ENCODE measurements at regions not wholly inside any gene's neighbourhood (a gene's known extent, or its start where the extent isn't known, plus 50 kb on each side); places are given as distances from the start of the nearest gene placed in this dataset.

- H3K4me3 Mint-ChIP-seq = no peak overlapping the region
These were observed 134.9 kb upstream of the ADARB2 start for GRCh38 chr10:1872151-1872726.

DNA sequence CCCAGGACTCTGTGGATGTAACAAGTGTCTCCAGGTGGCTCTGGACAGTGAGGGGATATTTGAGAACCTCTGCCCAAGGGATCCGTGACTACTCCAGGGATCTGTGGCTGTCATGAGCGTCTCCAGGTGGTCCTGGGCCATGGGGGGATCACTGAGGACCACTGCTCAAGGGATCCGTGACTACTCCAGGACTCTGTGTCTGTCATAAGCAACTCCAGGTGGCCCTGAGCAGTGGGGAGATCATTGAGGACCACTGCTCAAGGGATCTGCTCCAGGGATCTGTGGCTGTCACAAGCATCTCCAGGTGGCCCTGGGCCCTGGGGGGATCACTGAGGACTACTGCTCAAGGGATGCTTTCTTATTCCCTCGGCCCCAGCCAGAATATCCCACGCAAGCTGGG lies 133.2 kb upstream of the ADARB2 start:
- Mint-ChIP-seq H3K4me3 (no peak overlapping the region), H3K9me3 (peaks cover 4% of the 10 kb centered on the region), H3K4me1 (ENCODE audit: low read depth) (no peaks in the 10 kb centered on the region), H3K27me3 (ENCODE audit: low read depth) (no peaks in the 10 kb centered on the region), H3K36me3 (ENCODE audit: insufficient read depth) (no peaks in the 10 kb centered on the region)
- ATAC-seq = no peak
- no peak for DNase-seq

More at GRCh38 chr10:1872151-1872726, 134.9 kb upstream of the ADARB2 start:
- Mint-ChIP-seq H3K4me1 (ENCODE audit: low read depth) (peaks cover 2% of the 10 kb centered on the region), H3K27me3 (ENCODE audit: low read depth) (no peaks in the 10 kb centered on the region), H3K36me3 (ENCODE audit: insufficient read depth) (no peaks in the 10 kb centered on the region), H3K9me3 (peaks cover 5% of the 10 kb centered on the region)
- ATAC-seq (no peak), DNase-seq (no peak)

GRCh38 chr10:1869861-1870260 lies 132.5 kb upstream of the ADARB2 start:
- Mint-ChIP-seq H3K4me3 (no peak overlapping the region), H3K27me3 (ENCODE audit: low read depth) (no peaks in the 10 kb centered on the region), H3K4me1 (ENCODE audit: low read depth) (no peaks in the 10 kb centered on the region), H3K36me3 (ENCODE audit: insufficient read depth) (no peaks in the 10 kb centered on the region), H3K9me3 (peaks cover 9% of the 10 kb centered on the region)
- DNase-seq (no peak), ATAC-seq (no peak)

- H3K36me3 Mint-ChIP-seq (ENCODE audit: insufficient read depth) = no peaks in the 10 kb centered on the region
- peaks cover 16% of the 10 kb centered on the region for H3K9me3 Mint-ChIP-seq
- DNase-seq = no peak
- H3K4me1 Mint-ChIP-seq (ENCODE audit: low read depth) = peaks cover 3% of the 10 kb centered on the region
- no peaks in the 10 kb centered on the region for H3K27me3 Mint-ChIP-seq (ENCODE audit: low read depth)
- no peak overlapping the region for H3K4me3 Mint-ChIP-seq
- ATAC-seq = no peak
These were observed 123.0 kb upstream of the ADARB2 start for GRCh38 chr10:1860351-1860750.

- no peaks in the 10 kb centered on the region for H3K36me3 Mint-ChIP-seq (ENCODE audit: insufficient read depth)
- peaks cover 2% of the 10 kb centered on the region for H3K9me3 Mint-ChIP-seq
- no peak for ATAC-seq
- peaks cover 2% of the 10 kb centered on the region for H3K4me1 Mint-ChIP-seq (ENCODE audit: low read depth)
- DNase-seq = no peak
- H3K4me3 Mint-ChIP-seq = no peak overlapping the region
- no peaks in the 10 kb centered on the region for H3K27me3 Mint-ChIP-seq (ENCODE audit: low read depth)
These were observed 121.2 kb upstream of the ADARB2 start for GRCh38 chr10:1858547-1858946.

DNA sequence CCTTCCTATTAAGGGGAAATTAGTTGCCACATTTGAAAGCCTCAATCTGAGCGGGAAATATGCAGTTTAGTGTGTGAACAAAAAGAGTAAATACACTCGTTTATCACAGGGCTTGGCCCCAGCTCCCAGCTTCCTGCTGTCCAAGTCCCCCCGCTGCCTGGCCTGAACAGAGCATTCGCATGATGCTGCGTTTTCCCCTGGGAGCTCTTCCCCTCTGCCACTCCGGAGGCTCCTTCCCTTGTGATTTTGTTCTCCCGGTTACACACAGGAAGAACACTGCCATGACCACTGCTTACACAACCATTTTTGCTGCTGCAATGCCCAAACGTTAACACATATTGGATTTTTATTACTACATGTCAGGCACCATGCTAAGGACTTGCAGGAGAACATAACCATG lies 120.7 kb upstream of the ADARB2 start:
- no peaks in the 10 kb centered on the region for H3K9me3 Mint-ChIP-seq
- ATAC-seq = no peak
- H3K4me1 Mint-ChIP-seq (ENCODE audit: low read depth) = no peaks in the 10 kb centered on the region

DNA sequence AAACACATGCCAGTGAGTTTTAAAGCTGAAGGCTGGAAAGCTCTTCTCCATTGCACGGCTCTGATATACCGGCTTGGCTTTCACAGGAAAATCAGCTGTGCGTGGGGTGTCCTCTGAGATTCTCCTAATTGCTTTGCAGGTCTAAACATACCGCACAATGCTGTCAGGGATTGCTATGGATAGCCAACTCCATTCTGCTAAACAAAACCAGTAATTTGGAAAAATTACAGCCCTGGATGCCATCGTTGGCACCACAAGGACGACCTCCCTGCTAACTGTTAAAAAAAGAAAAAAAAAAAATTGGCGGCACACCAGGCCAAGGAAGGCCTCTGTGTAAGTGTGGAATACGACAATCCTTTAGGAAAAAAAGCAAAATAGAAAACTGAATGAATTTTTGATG lies 118.6 kb upstream of the ADARB2 start:
- peaks cover 1% of the 10 kb centered on the region for H3K9me3 Mint-ChIP-seq
- no peaks in the 10 kb centered on the region for H3K27me3 Mint-ChIP-seq (ENCODE audit: low read depth)
- no peaks in the 10 kb centered on the region for H3K4me1 Mint-ChIP-seq (ENCODE audit: low read depth)
- DNase-seq (no peak), ATAC-seq (no peak)
- H3K4me3 Mint-ChIP-seq = no peak overlapping the region
- no peaks in the 10 kb centered on the region for H3K36me3 Mint-ChIP-seq (ENCODE audit: insufficient read depth)

More for the DNA sequence above, 120.7 kb upstream of the ADARB2 start:
- no peak for DNase-seq
- Mint-ChIP-seq H3K36me3 (ENCODE audit: insufficient read depth) (no peaks in the 10 kb centered on the region), H3K4me3 (no peak overlapping the region), H3K27me3 (ENCODE audit: low read depth) (no peaks in the 10 kb centered on the region)

DNA sequence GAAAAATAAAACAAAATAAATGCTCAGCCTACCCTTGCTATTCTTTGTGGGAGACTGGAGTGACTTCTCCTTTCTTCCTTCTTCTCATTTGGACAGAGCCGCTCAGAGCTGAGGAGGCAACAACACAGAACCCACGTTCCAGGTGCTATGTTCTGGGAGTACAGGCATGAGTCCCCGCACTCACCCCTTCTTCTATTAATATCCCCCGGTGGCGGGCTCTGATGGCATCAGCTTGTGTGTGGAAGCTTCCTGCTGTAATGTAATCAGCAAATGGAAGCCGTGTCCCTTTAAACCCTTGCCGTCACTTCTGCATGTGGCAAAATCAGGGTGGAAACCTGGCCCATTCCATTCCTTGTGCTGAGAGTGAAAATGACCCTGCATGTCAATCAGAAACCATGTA lies 116.9 kb upstream of the ADARB2 start:
- H3K27me3 Mint-ChIP-seq (ENCODE audit: low read depth) = no peaks in the 10 kb centered on the region
- H3K9me3 Mint-ChIP-seq = peaks cover 13% of the 10 kb centered on the region
- no peaks in the 10 kb centered on the region for H3K4me1 Mint-ChIP-seq (ENCODE audit: low read depth)
- no peak for ATAC-seq
- no peaks in the 10 kb centered on the region for H3K36me3 Mint-ChIP-seq (ENCODE audit: insufficient read depth)
- no peak for DNase-seq
- H3K4me3 Mint-ChIP-seq = no peak overlapping the region

- H3K27me3 Mint-ChIP-seq (ENCODE audit: low read depth) = no peaks in the 10 kb centered on the region
- H3K4me3 Mint-ChIP-seq = no peak overlapping the region
- DNase-seq = no peak
- H3K36me3 Mint-ChIP-seq (ENCODE audit: insufficient read depth) = no peaks in the 10 kb centered on the region
- H3K9me3 Mint-ChIP-seq = peaks cover 13% of the 10 kb centered on the region
- no peaks in the 10 kb centered on the region for H3K4me1 Mint-ChIP-seq (ENCODE audit: low read depth)
- ATAC-seq = no peak
These were observed 116.5 kb upstream of the ADARB2 start for GRCh38 chr10:1853801-1854200.

- Mint-ChIP-seq H3K4me1 (ENCODE audit: low read depth) (no peaks in the 10 kb centered on the region), H3K4me3 (no peak overlapping the region), H3K9me3 (peaks cover 13% of the 10 kb centered on the region), H3K27me3 (ENCODE audit: low read depth) (no peaks in the 10 kb centered on the region), H3K36me3 (ENCODE audit: insufficient read depth) (no peaks in the 10 kb centered on the region)
- DNase-seq (no peak), ATAC-seq (no peak)
These were observed 115.5 kb upstream of the ADARB2 start for GRCh38 chr10:1852841-1853240.

DNA sequence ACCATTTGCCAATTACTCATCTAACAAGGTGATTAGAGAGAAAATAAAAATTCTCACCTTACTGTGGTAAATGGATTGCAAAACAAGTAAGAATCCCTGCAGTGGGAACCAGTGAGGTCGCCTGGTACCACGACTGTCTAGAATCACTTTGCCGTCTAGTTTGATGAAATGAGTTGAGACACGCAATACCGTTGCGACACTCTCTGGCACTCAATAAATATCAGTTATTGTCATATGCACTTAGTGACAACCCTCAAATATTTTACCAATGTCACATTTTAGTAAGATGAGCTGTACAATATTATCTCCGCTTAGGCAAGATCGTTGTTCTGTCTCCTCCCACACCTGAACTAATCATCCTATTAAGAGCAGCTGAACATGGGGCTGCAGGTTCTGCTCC lies 114.4 kb upstream of the ADARB2 start:
- Mint-ChIP-seq H3K36me3 (ENCODE audit: insufficient read depth) (no peaks in the 10 kb centered on the region), H3K27me3 (ENCODE audit: low read depth) (no peaks in the 10 kb centered on the region), H3K4me1 (ENCODE audit: low read depth) (no peaks in the 10 kb centered on the region), H3K9me3 (peaks cover 13% of the 10 kb centered on the region), H3K4me3 (no peak overlapping the region)
- DNase-seq (no peak), ATAC-seq (no peak)

GRCh38 chr10:1850971-1851527 lies 113.7 kb upstream of the ADARB2 start:
- Mint-ChIP-seq H3K9me3 (peaks cover 13% of the 10 kb centered on the region), H3K27me3 (ENCODE audit: low read depth) (no peaks in the 10 kb centered on the region), H3K4me1 (ENCODE audit: low read depth) (no peaks in the 10 kb centered on the region)

GRCh38 chr10:1847361-1847760 lies 110.0 kb upstream of the ADARB2 start:
- Mint-ChIP-seq H3K36me3 (ENCODE audit: insufficient read depth) (no peaks in the 10 kb centered on the region), H3K4me3 (no peak overlapping the region), H3K27me3 (ENCODE audit: low read depth) (no peaks in the 10 kb centered on the region), H3K9me3 (peaks cover 13% of the 10 kb centered on the region), H3K4me1 (ENCODE audit: low read depth) (no peaks in the 10 kb centered on the region)
- DNase-seq = no peak
- ATAC-seq = no peak

More at GRCh38 chr10:1850971-1851527, 113.7 kb upstream of the ADARB2 start:
- H3K36me3 Mint-ChIP-seq (ENCODE audit: insufficient read depth) = no peaks in the 10 kb centered on the region
- ATAC-seq (no peak), DNase-seq (no peak)
- no peak overlapping the region for H3K4me3 Mint-ChIP-seq

DNA sequence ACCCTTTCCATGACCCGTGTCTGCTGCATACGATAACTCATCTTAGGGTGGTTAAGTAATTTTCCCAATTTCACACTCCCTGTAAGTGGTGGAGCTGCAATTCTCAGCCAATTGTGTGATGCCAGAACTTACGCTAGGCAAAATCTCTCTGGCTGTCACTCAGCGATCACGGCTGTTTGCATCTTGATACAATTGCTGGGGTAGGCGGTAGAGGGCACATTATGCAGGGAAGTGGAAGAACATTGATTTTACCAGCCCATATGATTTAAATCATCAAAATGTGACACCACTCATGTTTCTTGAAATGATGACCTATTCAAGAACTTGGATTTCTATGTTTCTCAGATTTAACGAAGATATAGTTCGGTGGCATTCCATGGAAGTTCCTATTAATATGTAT lies 108.7 kb upstream of the ADARB2 start:
- Mint-ChIP-seq H3K27me3 (ENCODE audit: low read depth) (no peaks in the 10 kb centered on the region), H3K4me1 (ENCODE audit: low read depth) (no peaks in the 10 kb centered on the region), H3K36me3 (ENCODE audit: insufficient read depth) (no peaks in the 10 kb centered on the region), H3K4me3 (no peak overlapping the region), H3K9me3 (peaks cover 13% of the 10 kb centered on the region)
- DNase-seq (no peak), ATAC-seq (no peak)

GRCh38 chr10:1841759-1842158 lies 104.4 kb upstream of the ADARB2 start:
- H3K9me3 Mint-ChIP-seq = no peaks in the 10 kb centered on the region
- no peak overlapping the region for H3K4me3 Mint-ChIP-seq
- ATAC-seq (no peak), DNase-seq (no peak)
- H3K27me3 Mint-ChIP-seq (ENCODE audit: low read depth) = no peaks in the 10 kb centered on the region
- no peaks in the 10 kb centered on the region for H3K4me1 Mint-ChIP-seq (ENCODE audit: low read depth)
- no peaks in the 10 kb centered on the region for H3K36me3 Mint-ChIP-seq (ENCODE audit: insufficient read depth)

All from activated T-cell treated with anti-CD3 and anti-CD28 coated beads, Interleukin-2, amount 50 U/mL, for 4 hours (primary cell).